ENCODE measurements at regions not wholly inside any gene's neighbourhood (a gene's known extent, or its start where the extent isn't known, plus 50 kb on each side); places are given as distances from the start of the nearest gene placed in this dataset.

- TF ChIP-seq, protein P1, sequence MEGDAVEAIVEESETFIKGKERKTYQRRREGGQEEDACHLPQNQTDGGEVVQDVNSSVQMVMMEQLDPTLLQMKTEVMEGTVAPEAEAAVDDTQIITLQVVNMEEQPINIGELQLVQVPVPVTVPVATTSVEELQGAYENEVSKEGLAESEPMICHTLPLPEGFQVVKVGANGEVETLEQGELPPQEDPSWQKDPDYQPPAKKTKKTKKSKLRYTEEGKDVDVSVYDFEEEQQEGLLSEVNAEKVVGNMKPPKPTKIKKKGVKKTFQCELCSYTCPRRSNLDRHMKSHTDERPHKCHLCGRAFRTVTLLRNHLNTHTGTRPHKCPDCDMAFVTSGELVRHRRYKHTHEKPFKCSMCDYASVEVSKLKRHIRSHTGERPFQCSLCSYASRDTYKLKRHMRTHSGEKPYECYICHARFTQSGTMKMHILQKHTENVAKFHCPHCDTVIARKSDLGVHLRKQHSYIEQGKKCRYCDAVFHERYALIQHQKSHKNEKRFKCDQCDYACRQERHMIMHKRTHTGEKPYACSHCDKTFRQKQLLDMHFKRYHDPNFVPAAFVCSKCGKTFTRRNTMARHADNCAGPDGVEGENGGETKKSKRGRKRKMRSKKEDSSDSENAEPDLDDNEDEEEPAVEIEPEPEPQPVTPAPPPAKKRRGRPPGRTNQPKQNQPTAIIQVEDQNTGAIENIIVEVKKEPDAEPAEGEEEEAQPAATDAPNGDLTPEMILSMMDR (IDR thresholded peaks at IDR 0.05), result no peak
- no peak for TF ChIP-seq EP300 (IDR thresholded peaks at IDR 0.05)
- TF ChIP-seq POLR2AphosphoS5 (IDR thresholded peaks at IDR 0.05), result no peak
- TF ChIP-seq POLR2A (IDR thresholded peaks at IDR 0.05), result no peak
- no peak for DNase-seq (ENCODE audit: low spot score in 2 of 2)
- no peaks in the 10 kb centered on the region for H3K4me1 ChIP-seq
- no peak overlapping the region for H3K27ac ChIP-seq
- H3K9me3 ChIP-seq, result no peaks in the 10 kb centered on the region
- H3K4me3 ChIP-seq, result no peak overlapping the region
- H3K27me3 ChIP-seq, result no peaks in the 10 kb centered on the region
- 78% methylated on average over 10 of the region's 10 CpGs for WGBS
- H3K36me3 ChIP-seq, result no peaks in the 10 kb centered on the region
Measured at GRCh38 chr18:8960740-8961657, 141.5 kb upstream of the NDUFV2 start.

DNA sequence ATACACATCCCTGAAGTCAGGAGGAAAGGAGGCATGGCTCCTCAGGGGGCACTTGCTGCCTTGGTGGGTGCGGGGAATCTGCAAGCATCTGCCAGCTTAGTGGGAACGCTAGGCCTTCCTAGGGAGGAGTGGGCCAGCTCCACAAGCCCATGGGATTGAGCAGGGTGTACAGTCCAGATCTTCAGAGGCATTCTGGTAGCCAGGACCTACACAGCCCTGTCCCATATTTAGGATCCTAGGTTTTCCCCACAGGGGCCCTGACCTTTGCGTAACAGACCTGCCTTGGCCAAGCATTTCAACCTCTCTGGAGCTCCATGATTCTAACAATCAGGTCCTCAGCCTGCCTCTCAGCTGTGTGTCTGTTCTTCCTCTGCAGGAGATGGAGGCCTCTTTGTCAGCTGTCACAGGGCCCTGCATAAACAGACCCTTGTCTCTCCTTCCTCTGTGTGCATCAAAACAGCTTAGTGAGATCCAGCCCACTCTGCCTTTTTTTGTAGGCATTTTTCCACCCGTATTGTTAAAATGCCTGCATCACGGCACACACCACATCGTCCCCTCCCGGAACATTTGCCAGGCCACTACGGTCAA is 140.2 kb upstream of the NDUFV2 start:
- Histone ChIP-seq H3K9me3 (no peaks in the 10 kb centered on the region), H3K4me1 (no peaks in the 10 kb centered on the region), H3K36me3 (no peaks in the 10 kb centered on the region), H3K27ac (no peak overlapping the region), H3K27me3 (no peaks in the 10 kb centered on the region), H3K4me3 (no peak overlapping the region)
- 96% methylated on average over 8 of the region's 8 CpGs for WGBS
- no peak for DNase-seq (ENCODE audit: low spot score in 2 of 2)
- TF ChIP-seq, protein P1 (IDR thresholded peaks at IDR 0.05), result no peak
- TF ChIP-seq EP300 (IDR thresholded peaks at IDR 0.05), result no peak
- no peak for TF ChIP-seq POLR2A (IDR thresholded peaks at IDR 0.05)
- TF ChIP-seq POLR2AphosphoS5 (IDR thresholded peaks at IDR 0.05), result no peak

GRCh38 chr18:8962855-8963635 is 139.5 kb upstream of the NDUFV2 start:
- Histone ChIP-seq H3K36me3 (no peaks in the 10 kb centered on the region), H3K4me3 (no peak overlapping the region), H3K27ac (no peak overlapping the region), H3K9me3 (no peaks in the 10 kb centered on the region), H3K27me3 (no peaks in the 10 kb centered on the region), H3K4me1 (no peaks in the 10 kb centered on the region)
- DNase-seq (ENCODE audit: low spot score in 2 of 2), result no peak
- TF ChIP-seq POLR2AphosphoS5 (IDR thresholded peaks at IDR 0.05) (no peak), POLR2A (IDR thresholded peaks at IDR 0.05) (no peak), EP300 (IDR thresholded peaks at IDR 0.05) (no peak)
- TF ChIP-seq, protein P1 (IDR thresholded peaks at IDR 0.05), result no peak
- WGBS, result 83% methylated on average over 7 of the region's 8 CpGs

GRCh38 chr18:8963876-8964275 is 138.6 kb upstream of the NDUFV2 start:
- TF ChIP-seq EP300 (IDR thresholded peaks at IDR 0.05) (no peak), POLR2A (IDR thresholded peaks at IDR 0.05) (no peak), POLR2AphosphoS5 (IDR thresholded peaks at IDR 0.05) (no peak)
- TF ChIP-seq, protein P1 (IDR thresholded peaks at IDR 0.05), result no peak
- Histone ChIP-seq H3K27me3 (no peaks in the 10 kb centered on the region), H3K27ac (no peak overlapping the region), H3K4me1 (no peaks in the 10 kb centered on the region), H3K4me3 (no peak overlapping the region), H3K9me3 (no peaks in the 10 kb centered on the region), H3K36me3 (no peaks in the 10 kb centered on the region)
- no peak for DNase-seq (ENCODE audit: low spot score in 2 of 2)

GRCh38 chr18:8965398-8965797 is 137.1 kb upstream of the NDUFV2 start:
- no peak overlapping the region for H3K4me3 ChIP-seq
- H3K4me1 ChIP-seq, result no peaks in the 10 kb centered on the region
- TF ChIP-seq, protein P1 (IDR thresholded peaks at IDR 0.05), result no peak
- TF ChIP-seq EP300 (IDR thresholded peaks at IDR 0.05), result no peak
- TF ChIP-seq POLR2A (IDR thresholded peaks at IDR 0.05), result no peak
- no peak for TF ChIP-seq POLR2AphosphoS5 (IDR thresholded peaks at IDR 0.05)
- H3K9me3 ChIP-seq, result no peaks in the 10 kb centered on the region
- 97% methylated on average over 6 of the region's 8 CpGs for WGBS
- DNase-seq (ENCODE audit: low spot score in 2 of 2), result no peak
- no peaks in the 10 kb centered on the region for H3K36me3 ChIP-seq
- H3K27me3 ChIP-seq, result no peaks in the 10 kb centered on the region
- no peak overlapping the region for H3K27ac ChIP-seq

Data from suprapubic skin (tissue), 4 donors.